ENCODE measurements at regions not wholly inside any gene's neighbourhood (a gene's known extent, or its start where the extent isn't known, plus 50 kb on each side); places are given as distances from the start of the nearest gene placed in this dataset.

DNA sequence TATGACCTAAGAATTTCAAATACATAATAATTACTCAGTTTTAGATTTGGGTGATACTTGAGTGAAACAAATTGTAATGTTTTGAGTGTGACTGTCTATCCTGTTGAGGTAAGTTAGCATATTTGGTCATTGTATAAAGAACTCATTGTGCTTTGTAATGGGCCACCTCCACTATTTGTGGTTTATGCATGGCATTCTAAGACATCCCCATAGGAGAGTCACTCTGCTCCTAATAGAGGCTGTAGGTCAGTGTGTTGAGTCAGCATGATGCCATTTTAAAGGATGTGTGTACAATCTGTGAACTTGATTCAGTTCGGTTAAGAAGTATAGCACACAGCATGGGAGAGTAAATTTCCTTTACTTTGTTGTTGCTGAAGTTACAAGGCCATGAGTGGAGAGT lies 1112.4 kb downstream of the JRKL start:
- no peaks in the 10 kb centered on the region for H4K20me1 ChIP-seq (ENCODE audit: insufficient read depth, low read length)
- H3F3A ChIP-seq (ENCODE audit: insufficient read depth, low read length): no peaks in the 10 kb centered on the region
- H3K79me2 ChIP-seq (ENCODE audit: insufficient read depth, low read length): no peaks in the 10 kb centered on the region

GRCh38 chr11:97506076-97506759 lies 1116.4 kb downstream of the JRKL start:
- H3K79me2 ChIP-seq (ENCODE audit: insufficient read depth, low read length): no peaks in the 10 kb centered on the region
- H3K27ac ChIP-seq (ENCODE audit: low read depth, low read length, poor library complexity, severe bottlenecking): no peak overlapping the region
- H3F3A ChIP-seq (ENCODE audit: insufficient read depth, low read length): no peaks in the 10 kb centered on the region
- no peaks in the 10 kb centered on the region for H3K4me1 ChIP-seq (ENCODE audit: insufficient read depth, low read length, severe bottlenecking)
- H4K20me1 ChIP-seq (ENCODE audit: insufficient read depth, low read length): no peaks in the 10 kb centered on the region
- H3K4me2 ChIP-seq (ENCODE audit: low read length): no peak overlapping the region
- no peaks in the 10 kb centered on the region for H3K27me3 ChIP-seq (ENCODE audit: insufficient read depth, low read length)
- H3K9ac ChIP-seq (ENCODE audit: low read length): no peak overlapping the region
- H2AFZ ChIP-seq (ENCODE audit: low read length): no peak overlapping the region
- H3K9me3 ChIP-seq (ENCODE audit: low read length): no peaks in the 10 kb centered on the region
- no peaks in the 10 kb centered on the region for H3K36me3 ChIP-seq (ENCODE audit: insufficient read depth, low read length)
- H3K4me3 ChIP-seq (ENCODE audit: low read depth, low read length, poor library complexity, severe bottlenecking): no peak overlapping the region
- TF ChIP-seq, protein P1, sequence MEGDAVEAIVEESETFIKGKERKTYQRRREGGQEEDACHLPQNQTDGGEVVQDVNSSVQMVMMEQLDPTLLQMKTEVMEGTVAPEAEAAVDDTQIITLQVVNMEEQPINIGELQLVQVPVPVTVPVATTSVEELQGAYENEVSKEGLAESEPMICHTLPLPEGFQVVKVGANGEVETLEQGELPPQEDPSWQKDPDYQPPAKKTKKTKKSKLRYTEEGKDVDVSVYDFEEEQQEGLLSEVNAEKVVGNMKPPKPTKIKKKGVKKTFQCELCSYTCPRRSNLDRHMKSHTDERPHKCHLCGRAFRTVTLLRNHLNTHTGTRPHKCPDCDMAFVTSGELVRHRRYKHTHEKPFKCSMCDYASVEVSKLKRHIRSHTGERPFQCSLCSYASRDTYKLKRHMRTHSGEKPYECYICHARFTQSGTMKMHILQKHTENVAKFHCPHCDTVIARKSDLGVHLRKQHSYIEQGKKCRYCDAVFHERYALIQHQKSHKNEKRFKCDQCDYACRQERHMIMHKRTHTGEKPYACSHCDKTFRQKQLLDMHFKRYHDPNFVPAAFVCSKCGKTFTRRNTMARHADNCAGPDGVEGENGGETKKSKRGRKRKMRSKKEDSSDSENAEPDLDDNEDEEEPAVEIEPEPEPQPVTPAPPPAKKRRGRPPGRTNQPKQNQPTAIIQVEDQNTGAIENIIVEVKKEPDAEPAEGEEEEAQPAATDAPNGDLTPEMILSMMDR (IDR thresholded peaks at IDR 0.05; ENCODE audit: low read length): no peak
- TF ChIP-seq EZH2 (IDR thresholded peaks at IDR 0.05; ENCODE audit: borderline replicate concordance, low read length): no peak
- H3K9me2 ChIP-seq (ENCODE audit: low read depth, low read length): no peaks in the 10 kb centered on the region

More for the DNA sequence above, 1112.4 kb downstream of the JRKL start:
- H3K4me3 ChIP-seq (ENCODE audit: low read depth, low read length, poor library complexity, severe bottlenecking): no peak overlapping the region
- no peaks in the 10 kb centered on the region; the same call in 1 of the 2 replicates for H3K9me3 ChIP-seq (ENCODE audit: low read length)
- H3K36me3 ChIP-seq (ENCODE audit: insufficient read depth, low read length): no peaks in the 10 kb centered on the region
- H3K27ac ChIP-seq (ENCODE audit: low read depth, low read length, poor library complexity, severe bottlenecking): no peak overlapping the region
- no peaks in the 10 kb centered on the region for H3K27me3 ChIP-seq (ENCODE audit: insufficient read depth, low read length)
- no peak overlapping the region for H2AFZ ChIP-seq (ENCODE audit: low read length)
- H3K9me2 ChIP-seq (ENCODE audit: low read depth, low read length): no peaks in the 10 kb centered on the region
- TF ChIP-seq, protein P1 (IDR thresholded peaks at IDR 0.05; ENCODE audit: low read length): no peak
- no peak for TF ChIP-seq EZH2 (IDR thresholded peaks at IDR 0.05; ENCODE audit: borderline replicate concordance, low read length)
- H3K4me2 ChIP-seq (ENCODE audit: low read length): no peak overlapping the region
- H3K4me1 ChIP-seq (ENCODE audit: insufficient read depth, low read length, severe bottlenecking): no peaks in the 10 kb centered on the region
- no peak overlapping the region for H3K9ac ChIP-seq (ENCODE audit: low read length)

DNA sequence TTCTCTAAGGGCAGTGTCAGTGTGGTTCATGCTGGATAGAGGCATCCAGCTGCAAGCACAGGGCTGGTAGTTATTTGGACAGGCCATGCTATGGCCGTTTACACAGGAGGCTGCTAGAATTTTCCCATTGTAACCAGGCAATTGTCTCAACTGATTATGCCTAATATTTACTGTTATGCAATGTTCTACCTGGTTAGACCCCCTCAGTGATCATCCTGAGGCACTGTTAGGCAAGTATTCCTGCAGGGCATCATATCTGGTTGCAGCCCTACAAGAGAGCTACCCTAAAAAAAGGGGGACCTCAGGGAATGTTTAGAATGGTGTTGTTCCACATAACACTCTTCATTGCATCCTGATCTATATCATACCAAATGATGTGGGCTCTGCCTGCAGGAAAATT lies 1124.6 kb downstream of the JRKL start:
- Histone ChIP-seq H3K4me1 (ENCODE audit: insufficient read depth, low read length, severe bottlenecking) (no peaks in the 10 kb centered on the region), H3K79me2 (ENCODE audit: insufficient read depth, low read length) (no peaks in the 10 kb centered on the region), H3K4me3 (ENCODE audit: low read depth, low read length, poor library complexity, severe bottlenecking) (no peak overlapping the region), H3K9me3 (ENCODE audit: low read length) (no peaks in the 10 kb centered on the region), H2AFZ (ENCODE audit: low read length) (no peak overlapping the region), H3K36me3 (ENCODE audit: insufficient read depth, low read length) (no peaks in the 10 kb centered on the region), H3K27ac (ENCODE audit: low read depth, low read length, poor library complexity, severe bottlenecking) (no peak overlapping the region), H3K9ac (ENCODE audit: low read length) (no peak overlapping the region), H3K9me2 (ENCODE audit: low read depth, low read length) (no peaks in the 10 kb centered on the region), H3K27me3 (ENCODE audit: insufficient read depth, low read length) (no peaks in the 10 kb centered on the region), H4K20me1 (ENCODE audit: insufficient read depth, low read length) (no peaks in the 10 kb centered on the region), H3F3A (ENCODE audit: insufficient read depth, low read length) (no peaks in the 10 kb centered on the region), H3K4me2 (ENCODE audit: low read length) (no peak overlapping the region)
- no peak for TF ChIP-seq EZH2 (IDR thresholded peaks at IDR 0.05; ENCODE audit: borderline replicate concordance, low read length)
- TF ChIP-seq, protein P1 (IDR thresholded peaks at IDR 0.05; ENCODE audit: low read length): no peak
